ENCODE measurements at regions not wholly inside any gene's neighbourhood (a gene's known extent, or its start where the extent isn't known, plus 50 kb on each side); places are given as distances from the start of the nearest gene placed in this dataset.

DNA sequence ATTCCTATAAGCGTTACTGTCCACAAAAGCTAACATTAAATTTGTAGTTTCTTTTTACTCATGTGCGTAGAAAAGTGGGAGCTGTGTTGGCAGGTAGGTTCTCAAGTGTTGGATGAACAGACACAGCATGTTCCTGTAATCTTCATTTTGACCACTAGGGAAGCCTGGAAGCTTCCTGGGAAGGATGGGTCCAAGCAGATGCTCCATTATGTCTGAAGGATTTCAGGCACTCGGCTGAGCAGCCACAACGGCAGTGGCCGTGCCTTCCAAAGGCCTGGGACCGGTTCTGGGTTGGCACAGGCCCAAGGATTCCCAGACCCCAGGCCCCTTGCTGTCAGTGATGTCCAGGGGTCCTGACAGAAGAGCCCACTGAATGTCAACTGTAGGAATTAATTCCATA, 386.3 kb downstream of the TNS3 start:
- H3K27me3 ChIP-seq (replicated peaks): no peaks in the 10 kb centered on the region
- in situ Hi-C loops (cut with HindIII; ENCODE audit: low pct_ligation_motif_present, low sequenced_read_pairs): no loop called here
- no peak overlapping the region for H3K27ac ChIP-seq
- no peak overlapping the region for H3K4me3 ChIP-seq (ENCODE audit: low read depth, low read length)
- DNase-seq: no peak
- no peaks in the 10 kb centered on the region for H3K36me3 ChIP-seq (replicated peaks)
- TF ChIP-seq, protein P1, sequence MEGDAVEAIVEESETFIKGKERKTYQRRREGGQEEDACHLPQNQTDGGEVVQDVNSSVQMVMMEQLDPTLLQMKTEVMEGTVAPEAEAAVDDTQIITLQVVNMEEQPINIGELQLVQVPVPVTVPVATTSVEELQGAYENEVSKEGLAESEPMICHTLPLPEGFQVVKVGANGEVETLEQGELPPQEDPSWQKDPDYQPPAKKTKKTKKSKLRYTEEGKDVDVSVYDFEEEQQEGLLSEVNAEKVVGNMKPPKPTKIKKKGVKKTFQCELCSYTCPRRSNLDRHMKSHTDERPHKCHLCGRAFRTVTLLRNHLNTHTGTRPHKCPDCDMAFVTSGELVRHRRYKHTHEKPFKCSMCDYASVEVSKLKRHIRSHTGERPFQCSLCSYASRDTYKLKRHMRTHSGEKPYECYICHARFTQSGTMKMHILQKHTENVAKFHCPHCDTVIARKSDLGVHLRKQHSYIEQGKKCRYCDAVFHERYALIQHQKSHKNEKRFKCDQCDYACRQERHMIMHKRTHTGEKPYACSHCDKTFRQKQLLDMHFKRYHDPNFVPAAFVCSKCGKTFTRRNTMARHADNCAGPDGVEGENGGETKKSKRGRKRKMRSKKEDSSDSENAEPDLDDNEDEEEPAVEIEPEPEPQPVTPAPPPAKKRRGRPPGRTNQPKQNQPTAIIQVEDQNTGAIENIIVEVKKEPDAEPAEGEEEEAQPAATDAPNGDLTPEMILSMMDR (IDR thresholded peaks at IDR 0.05; ENCODE audit: low read depth, low read length, missing control alignments): peak; percentile 48

DNA sequence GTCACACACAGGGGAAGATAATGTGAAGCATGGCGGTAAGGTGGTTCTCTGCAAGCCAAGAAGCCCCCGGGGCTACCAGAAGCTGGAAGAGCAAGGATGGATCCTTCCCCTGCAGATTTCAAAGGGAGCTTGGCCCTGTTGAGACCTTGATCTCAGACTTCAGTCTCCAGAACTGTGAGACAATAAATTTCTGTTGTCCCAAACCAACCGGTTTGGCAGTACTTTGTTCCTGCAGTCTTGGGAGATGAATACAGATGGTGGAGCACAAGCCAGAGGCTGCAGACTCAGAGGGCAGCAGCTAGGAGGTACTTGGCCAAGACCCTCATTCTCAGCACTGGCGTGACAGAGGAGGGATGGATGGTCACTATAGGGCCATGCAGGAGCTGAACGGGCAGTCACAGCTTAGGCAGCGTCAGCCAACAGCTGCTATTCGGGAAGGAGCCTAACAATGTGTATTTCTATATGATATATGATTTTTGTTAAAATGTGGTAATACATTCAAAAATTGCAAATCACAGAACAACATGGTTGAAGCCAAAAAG, 387.3 kb downstream of the TNS3 start:
- TF ChIP-seq, protein P1 (IDR thresholded peaks at IDR 0.05; ENCODE audit: low read depth, low read length, missing control alignments): no peak
- Histone ChIP-seq H3K36me3 (replicated peaks) (no peaks in the 10 kb centered on the region), H3K4me3 (ENCODE audit: low read depth, low read length) (no peak overlapping the region), H3K27me3 (replicated peaks) (peaks cover 3% of the 10 kb centered on the region), H3K27ac (no peak overlapping the region)
- DNase-seq: no peak
- in situ Hi-C loops (cut with HindIII; ENCODE audit: low pct_ligation_motif_present, low sequenced_read_pairs): no loop called here

DNA sequence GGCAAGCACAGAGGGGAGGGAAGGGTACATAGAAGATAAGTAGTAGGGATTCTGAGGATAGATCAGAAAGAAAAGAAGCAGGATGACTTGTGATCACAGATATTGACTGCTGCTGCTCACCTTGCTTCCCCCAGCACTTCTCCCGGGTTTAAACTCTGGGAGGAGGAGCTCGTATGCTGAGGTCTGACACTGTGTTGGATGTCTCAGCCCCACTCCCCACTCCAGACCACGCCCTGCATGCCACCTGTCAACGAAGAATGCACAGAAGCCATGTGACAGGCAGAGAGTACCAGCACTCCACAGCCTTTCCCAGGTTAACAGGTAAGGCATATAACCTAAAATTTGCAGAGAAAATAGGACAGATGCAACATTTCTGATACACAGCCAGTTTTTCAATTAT, 388.9 kb downstream of the TNS3 start:
- H3K27me3 ChIP-seq (replicated peaks): peaks cover 3% of the 10 kb centered on the region
- no peak for DNase-seq
- no peaks in the 10 kb centered on the region for H3K36me3 ChIP-seq (replicated peaks)
- H3K27ac ChIP-seq: no peak overlapping the region
- TF ChIP-seq, protein P1 (IDR thresholded peaks at IDR 0.05; ENCODE audit: low read depth, low read length, missing control alignments): no peak
- no peak overlapping the region for H3K4me3 ChIP-seq (ENCODE audit: low read depth, low read length)
- in situ Hi-C loops (cut with HindIII; ENCODE audit: low pct_ligation_motif_present, low sequenced_read_pairs): no loop called here

DNA sequence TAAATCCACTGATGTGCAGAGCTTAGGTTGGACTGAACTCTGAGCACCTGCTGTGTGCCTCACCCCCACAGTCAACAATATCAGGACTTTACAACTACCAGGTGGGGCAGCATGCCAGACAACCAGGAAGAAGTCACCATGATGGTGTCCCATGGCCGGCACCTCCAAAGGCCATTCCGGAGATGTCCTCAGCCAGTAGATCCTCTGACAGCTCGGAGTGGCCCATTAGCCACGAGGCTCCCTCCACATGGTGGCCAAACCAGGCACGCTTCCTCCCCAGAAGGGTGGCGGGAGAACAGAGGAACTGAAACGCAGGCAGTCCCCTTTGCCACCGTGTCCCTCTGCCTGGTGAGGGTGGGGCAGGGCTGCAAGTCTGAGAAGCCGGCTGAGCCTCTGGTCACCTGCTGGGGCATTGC, 390.0 kb downstream of the TNS3 start:
- no peaks in the 10 kb centered on the region for H3K36me3 ChIP-seq (replicated peaks)
- in situ Hi-C loops (cut with HindIII; ENCODE audit: low pct_ligation_motif_present, low sequenced_read_pairs): no loop called here
- no peak overlapping the region for H3K27ac ChIP-seq
- DNase-seq: no peak
- TF ChIP-seq, protein P1 (IDR thresholded peaks at IDR 0.05; ENCODE audit: low read depth, low read length, missing control alignments): no peak
- peaks cover 3% of the 10 kb centered on the region for H3K27me3 ChIP-seq (replicated peaks)
- H3K4me3 ChIP-seq (ENCODE audit: low read depth, low read length): no peak overlapping the region

DNA sequence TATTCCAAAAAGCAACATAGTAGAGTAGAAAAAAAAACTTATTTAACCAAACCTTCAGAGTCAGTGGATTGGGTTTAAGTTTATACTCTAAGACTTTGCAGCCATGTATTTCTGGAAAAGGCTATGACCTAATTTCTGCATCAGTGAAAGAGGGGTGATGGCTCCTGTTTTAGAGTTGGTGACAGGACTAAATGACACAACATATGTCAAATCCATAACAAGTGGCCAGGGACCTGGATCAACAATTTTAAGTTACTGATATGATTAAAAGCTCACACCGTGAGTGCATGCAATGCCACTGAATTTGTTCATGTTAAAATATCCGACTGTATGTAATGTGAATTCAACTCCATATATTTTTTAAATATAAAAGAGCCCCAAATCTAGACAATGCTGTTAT, 390.6 kb downstream of the TNS3 start:
- no peak for DNase-seq
- Histone ChIP-seq H3K27ac (no peak overlapping the region), H3K4me3 (ENCODE audit: low read depth, low read length) (no peak overlapping the region), H3K36me3 (replicated peaks) (no peaks in the 10 kb centered on the region), H3K27me3 (replicated peaks) (peaks cover 3% of the 10 kb centered on the region)
- TF ChIP-seq, protein P1 (IDR thresholded peaks at IDR 0.05; ENCODE audit: low read depth, low read length, missing control alignments): no peak
- in situ Hi-C loops (cut with HindIII; ENCODE audit: low pct_ligation_motif_present, low sequenced_read_pairs): no loop called here

DNA sequence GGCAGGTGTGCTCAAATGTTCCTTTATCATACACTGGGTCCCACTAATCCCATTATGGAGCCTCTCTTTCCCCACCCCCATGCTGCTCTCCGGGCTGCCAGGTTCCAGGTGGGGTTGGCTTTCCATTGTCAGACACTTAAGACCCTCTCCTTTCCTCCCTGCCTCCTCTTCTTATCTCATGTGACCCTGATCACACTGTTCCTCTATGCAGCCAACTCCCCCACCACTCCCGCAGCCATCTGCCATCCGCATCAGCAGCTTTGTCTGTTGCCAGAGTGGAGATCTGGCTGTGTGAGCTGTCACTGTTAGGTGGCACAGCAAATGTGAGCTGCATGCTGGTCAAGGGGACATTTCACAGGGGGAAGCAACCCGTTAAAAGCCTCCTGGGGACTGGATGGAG, 391.4 kb downstream of the TNS3 start:
- H3K27me3 ChIP-seq (replicated peaks): peaks cover 3% of the 10 kb centered on the region
- in situ Hi-C loops (cut with HindIII; ENCODE audit: low pct_ligation_motif_present, low sequenced_read_pairs): no loop called here
- DNase-seq: no peak
- TF ChIP-seq, protein P1 (IDR thresholded peaks at IDR 0.05; ENCODE audit: low read depth, low read length, missing control alignments): no peak
- H3K27ac ChIP-seq: no peak overlapping the region
- no peak overlapping the region for H3K4me3 ChIP-seq (ENCODE audit: low read depth, low read length)
- H3K36me3 ChIP-seq (replicated peaks): no peaks in the 10 kb centered on the region

All from brain microvascular endothelial cell (primary cell).